ENCODE measurements at regions not wholly inside any gene's neighbourhood (a gene's known extent, or its start where the extent isn't known, plus 50 kb on each side); places are given as distances from the start of the nearest gene placed in this dataset.

DNA sequence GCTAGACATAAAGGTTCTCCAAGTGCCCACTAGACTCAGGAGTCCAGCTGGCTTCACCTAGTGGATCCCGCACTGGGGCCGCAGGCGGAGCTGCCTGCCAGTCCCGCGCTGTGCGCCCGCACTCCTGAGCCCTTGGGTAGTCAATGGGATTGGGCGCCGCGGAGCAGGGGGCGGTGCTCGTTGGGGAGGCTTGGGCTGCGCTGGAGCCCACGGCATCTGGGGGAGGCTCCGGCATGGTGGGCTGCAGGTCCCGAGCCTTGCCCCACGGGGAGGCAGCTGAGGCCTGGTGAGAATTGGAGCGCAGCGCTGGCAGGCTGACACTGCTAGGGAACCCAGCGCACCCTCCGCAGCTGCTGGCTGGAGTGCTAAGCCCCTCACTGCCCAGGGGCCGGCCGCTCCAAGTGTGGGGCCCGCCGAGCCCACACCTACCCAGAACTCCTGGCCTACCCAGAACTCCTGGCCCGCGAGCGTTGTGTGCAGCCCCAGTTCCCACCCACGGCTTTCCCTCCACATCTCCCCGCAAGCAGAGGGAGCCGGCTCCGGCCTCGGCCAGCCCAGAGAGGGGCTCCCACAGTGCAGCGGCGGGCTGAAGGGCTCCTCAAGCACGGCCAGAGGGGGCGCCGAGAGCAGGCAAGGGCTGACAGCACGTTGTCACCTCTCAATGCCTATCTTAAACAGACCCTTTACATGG, 260.7 kb upstream of the DMRT1 start (continued):
- TF ChIP-seq, protein P1, sequence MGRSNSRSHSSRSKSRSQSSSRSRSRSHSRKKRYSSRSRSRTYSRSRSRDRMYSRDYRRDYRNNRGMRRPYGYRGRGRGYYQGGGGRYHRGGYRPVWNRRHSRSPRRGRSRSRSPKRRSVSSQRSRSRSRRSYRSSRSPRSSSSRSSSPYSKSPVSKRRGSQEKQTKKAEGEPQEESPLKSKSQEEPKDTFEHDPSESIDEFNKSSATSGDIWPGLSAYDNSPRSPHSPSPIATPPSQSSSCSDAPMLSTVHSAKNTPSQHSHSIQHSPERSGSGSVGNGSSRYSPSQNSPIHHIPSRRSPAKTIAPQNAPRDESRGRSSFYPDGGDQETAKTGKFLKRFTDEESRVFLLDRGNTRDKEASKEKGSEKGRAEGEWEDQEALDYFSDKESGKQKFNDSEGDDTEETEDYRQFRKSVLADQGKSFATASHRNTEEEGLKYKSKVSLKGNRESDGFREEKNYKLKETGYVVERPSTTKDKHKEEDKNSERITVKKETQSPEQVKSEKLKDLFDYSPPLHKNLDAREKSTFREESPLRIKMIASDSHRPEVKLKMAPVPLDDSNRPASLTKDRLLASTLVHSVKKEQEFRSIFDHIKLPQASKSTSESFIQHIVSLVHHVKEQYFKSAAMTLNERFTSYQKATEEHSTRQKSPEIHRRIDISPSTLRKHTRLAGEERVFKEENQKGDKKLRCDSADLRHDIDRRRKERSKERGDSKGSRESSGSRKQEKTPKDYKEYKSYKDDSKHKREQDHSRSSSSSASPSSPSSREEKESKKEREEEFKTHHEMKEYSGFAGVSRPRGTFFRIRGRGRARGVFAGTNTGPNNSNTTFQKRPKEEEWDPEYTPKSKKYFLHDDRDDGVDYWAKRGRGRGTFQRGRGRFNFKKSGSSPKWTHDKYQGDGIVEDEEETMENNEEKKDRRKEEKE (IDR thresholded peaks at IDR 0.05), result no peak
- TF ChIP-seq YBX1 (IDR thresholded peaks at IDR 0.05) (no peak), NFYB (IDR thresholded peaks at IDR 0.05; ENCODE audit: insufficient read depth, low read depth, low read length) (no peak), RAD51 (IDR thresholded peaks at IDR 0.05) (no peak), EZH2 (IDR thresholded peaks at IDR 0.05; ENCODE audit: borderline replicate concordance, control insufficient read depth, low read depth, low read length) (no peak), HDAC2 (IDR thresholded peaks at IDR 0.05) (no peak)
- TF ChIP-seq, protein P2, sequence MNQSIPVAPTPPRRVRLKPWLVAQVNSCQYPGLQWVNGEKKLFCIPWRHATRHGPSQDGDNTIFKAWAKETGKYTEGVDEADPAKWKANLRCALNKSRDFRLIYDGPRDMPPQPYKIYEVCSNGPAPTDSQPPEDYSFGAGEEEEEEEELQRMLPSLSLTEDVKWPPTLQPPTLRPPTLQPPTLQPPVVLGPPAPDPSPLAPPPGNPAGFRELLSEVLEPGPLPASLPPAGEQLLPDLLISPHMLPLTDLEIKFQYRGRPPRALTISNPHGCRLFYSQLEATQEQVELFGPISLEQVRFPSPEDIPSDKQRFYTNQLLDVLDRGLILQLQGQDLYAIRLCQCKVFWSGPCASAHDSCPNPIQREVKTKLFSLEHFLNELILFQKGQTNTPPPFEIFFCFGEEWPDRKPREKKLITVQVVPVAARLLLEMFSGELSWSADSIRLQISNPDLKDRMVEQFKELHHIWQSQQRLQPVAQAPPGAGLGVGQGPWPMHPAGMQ (IDR thresholded peaks at IDR 0.05; ENCODE audit: borderline replicate concordance), result no peak

Data from GM12878 (cell line).